GM12878 (cell line): ENCODE measurements at regions not wholly inside any gene's neighbourhood (a gene's known extent, or its start where the extent isn't known, plus 50 kb on each side); places are given as distances from the start of the nearest gene placed in this dataset.

ENCODE experiments used
- ATF3 ChIP-seq: IDR thresholded peaks from 2 replicates; pipeline ENCODE4 v1.6.1; 2011; ENCODE audit warnings: low read depth, mild to moderate bottlenecking, low read length, moderate library complexity, borderline replicate concordance; ENCODE audit errors: extremely low read depth
- BHLHE40 ChIP-seq, 2 experiments: fragments of 450-650 bp in 1 of 2; IDR thresholded peaks; 2 replicates each; pipeline ENCODE4 v1.6.1; 2011 to 2017; ENCODE audit warnings: low read depth in 2 of 2, borderline replicate concordance in 1 of 2, improper control_type of control experiment in 1 of 2, low read length in 1 of 2, mild to moderate bottlenecking in 1 of 2
- CEBPB ChIP-seq, 2 experiments: fragments of 150-350 bp in 1 of 2; IDR thresholded peaks; 2 replicates each; pipeline ENCODE4 v1.6.1; 2012 to 2014; ENCODE audit warnings: low read depth in 2 of 2, low read length in 2 of 2, borderline replicate concordance in 1 of 2, inconsistent platforms in 1 of 2
- CHD1 ChIP-seq: IDR thresholded peaks from 2 replicates; pipeline ENCODE4 v1.6.1; 2012; ENCODE audit warnings: low read depth, low read length, improper control_type of control experiment
- CHD4 ChIP-seq: fragments of 200-600 bp; sonication (generic); IDR thresholded peaks from 2 replicates; pipeline ENCODE4 v1.6.1; 2016; ENCODE audit warnings: mild to moderate bottlenecking
- E2F4 ChIP-seq: IDR thresholded peaks from 2 replicates; pipeline ENCODE4 v1.6.1; 2012; ENCODE audit warnings: low read depth, low read length, improper control_type of control experiment
- EED ChIP-seq: sonication (generic); IDR thresholded peaks from 2 replicates; pipeline ENCODE4 v1.6.1; 2016; ENCODE audit warnings: antibody characterized with exemption, low read depth
- FOXK2 ChIP-seq: fragments of 450-650 bp; IDR thresholded peaks from 2 replicates; pipeline ENCODE4 v1.6.1; 2017; ENCODE audit warnings: mild to moderate bottlenecking, moderate library complexity
- GATAD2B ChIP-seq: fragments of 450-650 bp; conservative IDR thresholded peaks from 2 replicates; pipeline ENCODE4 v1.6.1; 2017; ENCODE audit warnings: low read depth, mild to moderate bottlenecking, moderate library complexity
- HCFC1 ChIP-seq: fragments of 150-350 bp; IDR thresholded peaks from 2 replicates; pipeline ENCODE4 v1.6.1; 2014; ENCODE audit warnings: low read length
- IKZF2 ChIP-seq, 2 experiments: fragments of 450-650 bp; IDR thresholded peaks; 2 replicates each; pipeline ENCODE4 v1.6.1; 2017; ENCODE audit warnings: mild to moderate bottlenecking in 2 of 2, moderate library complexity in 2 of 2
- IRF4 ChIP-seq: IDR thresholded peaks from 2 replicates; pipeline ENCODE4 v1.6.1; 2011; ENCODE audit warnings: low read depth, low read length
- LARP7 ChIP-seq: fragments of 450-650 bp; IDR thresholded peaks from 2 replicates; pipeline ENCODE4 v1.6.1; 2017; ENCODE audit warnings: mild to moderate bottlenecking
- MLLT1 ChIP-seq: fragments of 450-650 bp; IDR thresholded peaks from 2 replicates; pipeline ENCODE4 v1.6.1; 2016; ENCODE audit warnings: mild to moderate bottlenecking
- MTA2 ChIP-seq: fragments of 450-650 bp; IDR thresholded peaks from 2 replicates; pipeline ENCODE4 v1.6.1; 2016; ENCODE audit warnings: low read depth, mild to moderate bottlenecking, moderate library complexity
- NFXL1 ChIP-seq: fragments of 450-650 bp; IDR thresholded peaks from 2 replicates; pipeline ENCODE4 v1.6.1; 2017; ENCODE audit warnings: antibody characterized with exemption, mild to moderate bottlenecking, borderline replicate concordance
- PKNOX1 ChIP-seq: fragments of 450-650 bp; IDR thresholded peaks from 2 replicates; pipeline ENCODE4 v1.6.1; 2016; ENCODE audit warnings: mild to moderate bottlenecking
- POLR2AphosphoS2 ChIP-seq: IDR thresholded peaks from 2 replicates; pipeline ENCODE4 v1.6.1; 2011; ENCODE audit warnings: low read depth, mild to moderate bottlenecking, low read length, improper control_type of control experiment, moderate library complexity
- RB1 ChIP-seq: fragments of 450-650 bp; formaldehyde crosslinking; IDR thresholded peaks from 2 replicates; pipeline ENCODE4 v1.6.1; 2017; ENCODE audit warnings: mild to moderate bottlenecking, borderline replicate concordance
- SIX5 ChIP-seq: IDR thresholded peaks from 2 replicates; pipeline ENCODE4 v1.6.1; 2011; ENCODE audit warnings: mild to moderate bottlenecking, low read depth, low read length, moderate library complexity; ENCODE audit not compliant: severe bottlenecking
- SMC3 ChIP-seq: IDR thresholded peaks from 2 replicates; pipeline ENCODE4 v1.6.1; 2011; ENCODE audit warnings: low read length, improper control_type of control experiment, borderline replicate concordance
- SRF ChIP-seq, 2 experiments: IDR thresholded peaks; 2 replicates each; pipeline ENCODE4 v1.6.1; 2011; ENCODE audit warnings: low read depth in 2 of 2, low read length in 2 of 2, mild to moderate bottlenecking in 1 of 2, moderate library complexity in 1 of 2
- STAT1 ChIP-seq: fragments of 450-650 bp; conservative IDR thresholded peaks from 2 replicates; pipeline ENCODE4 v1.6.1; 2014; ENCODE audit warnings: antibody characterized with exemption, mild to moderate bottlenecking
- TCF7 ChIP-seq: IDR thresholded peaks from 2 replicates; pipeline ENCODE4 v1.6.1; 2014; ENCODE audit warnings: antibody characterized with exemption, borderline replicate concordance
- YY1 ChIP-seq: IDR thresholded peaks from 2 replicates; pipeline ENCODE4 v1.6.1; 2011; ENCODE audit warnings: low read depth, mild to moderate bottlenecking, low read length
- ZNF217 ChIP-seq: fragments of 450-650 bp; IDR thresholded peaks from 2 replicates; pipeline ENCODE4 v1.6.1; 2017; ENCODE audit warnings: antibody characterized with exemption, mild to moderate bottlenecking
- ZNF24 ChIP-seq: fragments of 450-650 bp; IDR thresholded peaks from 2 replicates; pipeline ENCODE4 v1.6.1; 2017; ENCODE audit warnings: antibody characterized with exemption, mild to moderate bottlenecking
- TF ChIP-seq, protein P1 (sequence below), 3 experiments: IDR thresholded peaks in 2 of 3; conservative IDR thresholded peaks in 1 of 3; 2 replicates each; pipeline ENCODE4 v1.5.1; 2011; ENCODE audit warnings: low read depth in 3 of 3, low read length in 3 of 3, mild to moderate bottlenecking in 3 of 3, control low read depth in 2 of 3, moderate library complexity in 2 of 3, inconsistent platforms in 1 of 3, mixed read lengths in 1 of 3; ENCODE audit not compliant: control insufficient read depth in 2 of 3, insufficient read depth in 1 of 3; ENCODE audit errors: extremely low read depth in 1 of 3

DNA sequence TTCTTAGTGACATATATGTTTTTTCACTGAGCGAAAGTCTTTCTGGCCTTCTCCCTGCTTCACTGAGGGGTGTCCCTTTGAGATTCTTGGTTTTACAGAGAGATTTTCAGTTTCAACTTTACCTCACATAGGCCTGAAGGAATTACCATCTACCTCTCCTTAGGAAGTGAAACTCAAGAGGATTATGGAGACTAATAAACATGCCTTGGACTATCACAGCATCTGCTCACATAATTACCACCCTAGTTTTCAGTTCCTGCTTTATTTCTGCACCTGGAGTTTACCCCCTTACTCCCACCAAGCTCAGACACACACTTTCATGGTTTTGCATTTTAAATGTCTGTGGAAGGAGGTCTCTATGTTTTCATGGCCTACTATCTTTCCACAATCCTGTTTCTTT, 118.3 kb upstream of the SCAF11 start (continued):
- TF ChIP-seq EED (peak; percentile 98), GATAD2B (peak; percentile 70; the same call in 1 of the 2 replicates), ZNF217 (no peak), SMC3 (no peak), MLLT1 (no peak), YY1 (no peak), STAT1 (no peak), PKNOX1 (0 out of 2 replicates have a peak, but pooled peaks have one; percentile 3), SRF (IDR thresholded peaks at IDR 0.05; ENCODE audit: low read depth in 2 of 2, low read length in 2 of 2) (no peak), E2F4 (no peak), POLR2AphosphoS2 (no peak), CEBPB (IDR thresholded peaks at IDR 0.05; ENCODE audit: borderline replicate concordance in 1 of 2, low read depth in 2 of 2, low read length in 2 of 2) (peak in 1 of 2 experiments; percentile 81; a peak in 1 of 4 replicates), CHD4 (no peak), RB1 (no peak), IRF4 (peak; percentile 94), SIX5 (no peak), FOXK2 (no peak), CHD1 (no peak), TCF7 (no peak), IKZF2 (IDR thresholded peaks at IDR 0.05) (peak; percentile 99), NFXL1 (no peak), HCFC1 (no peak), MTA2 (peak; percentile 98), ATF3 (no peak), BHLHE40 (IDR thresholded peaks at IDR 0.05; ENCODE audit: borderline replicate concordance in 1 of 2, low read depth in 2 of 2, low read length in 1 of 2) (peak in 1 of 2 experiments; percentile 36; a peak in 1 of 4 replicates), ZNF24 (no peak), LARP7 (no peak)
- TF ChIP-seq, protein P1, sequence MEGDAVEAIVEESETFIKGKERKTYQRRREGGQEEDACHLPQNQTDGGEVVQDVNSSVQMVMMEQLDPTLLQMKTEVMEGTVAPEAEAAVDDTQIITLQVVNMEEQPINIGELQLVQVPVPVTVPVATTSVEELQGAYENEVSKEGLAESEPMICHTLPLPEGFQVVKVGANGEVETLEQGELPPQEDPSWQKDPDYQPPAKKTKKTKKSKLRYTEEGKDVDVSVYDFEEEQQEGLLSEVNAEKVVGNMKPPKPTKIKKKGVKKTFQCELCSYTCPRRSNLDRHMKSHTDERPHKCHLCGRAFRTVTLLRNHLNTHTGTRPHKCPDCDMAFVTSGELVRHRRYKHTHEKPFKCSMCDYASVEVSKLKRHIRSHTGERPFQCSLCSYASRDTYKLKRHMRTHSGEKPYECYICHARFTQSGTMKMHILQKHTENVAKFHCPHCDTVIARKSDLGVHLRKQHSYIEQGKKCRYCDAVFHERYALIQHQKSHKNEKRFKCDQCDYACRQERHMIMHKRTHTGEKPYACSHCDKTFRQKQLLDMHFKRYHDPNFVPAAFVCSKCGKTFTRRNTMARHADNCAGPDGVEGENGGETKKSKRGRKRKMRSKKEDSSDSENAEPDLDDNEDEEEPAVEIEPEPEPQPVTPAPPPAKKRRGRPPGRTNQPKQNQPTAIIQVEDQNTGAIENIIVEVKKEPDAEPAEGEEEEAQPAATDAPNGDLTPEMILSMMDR (IDR thresholded peaks at IDR 0.05 in 2 of 3, conservative IDR thresholded peaks at IDR 0.05 in 1 of 3; ENCODE audit: control insufficient read depth in 2 of 3, extremely low read depth in 1 of 3, insufficient read depth in 1 of 3, low read depth in 3 of 3, low read length in 3 of 3) = no peak
